Ishikawa (cell line): ENCODE measurements at regions not wholly inside any gene's neighbourhood (a gene's known extent, or its start where the extent isn't known, plus 50 kb on each side); places are given as distances from the start of the nearest gene placed in this dataset.

ENCODE experiments used
- CEBPB ChIP-seq: IDR thresholded peaks from 2 replicates; pipeline ENCODE4 v1.6.1; 2012
- CREB1 ChIP-seq: IDR thresholded peaks from 2 replicates; pipeline ENCODE4 v1.6.1; 2012; ENCODE audit warnings: low read depth
- EP300 ChIP-seq: IDR thresholded peaks from 2 replicates; pipeline ENCODE4 v1.6.1; 2012; ENCODE audit warnings: borderline replicate concordance
- FOXM1 ChIP-seq: IDR thresholded peaks from 2 replicates; pipeline ENCODE4 v1.6.1; 2012; ENCODE audit warnings: low read depth, borderline replicate concordance
- RAD21 ChIP-seq: IDR thresholded peaks from 2 replicates; pipeline ENCODE4 v1.6.1; 2012; ENCODE audit warnings: low read depth
- REST ChIP-seq: IDR thresholded peaks from 2 replicates; pipeline ENCODE4 v1.6.1; 2012; ENCODE audit warnings: low read depth, mild to moderate bottlenecking
- TAF1 ChIP-seq: IDR thresholded peaks from 2 replicates; pipeline ENCODE4 v1.6.1; 2012; ENCODE audit warnings: low read depth, mild to moderate bottlenecking
- TCF12 ChIP-seq: IDR thresholded peaks from 2 replicates; pipeline ENCODE4 v1.6.1; 2012; ENCODE audit warnings: low read depth
- TF ChIP-seq, protein P1 (sequence below): IDR thresholded peaks from 2 replicates; pipeline ENCODE4 v1.6.1; 2012
- TF ChIP-seq, protein P2 (sequence below): IDR thresholded peaks from 2 replicates; pipeline ENCODE4 v1.6.1; 2012

DNA sequence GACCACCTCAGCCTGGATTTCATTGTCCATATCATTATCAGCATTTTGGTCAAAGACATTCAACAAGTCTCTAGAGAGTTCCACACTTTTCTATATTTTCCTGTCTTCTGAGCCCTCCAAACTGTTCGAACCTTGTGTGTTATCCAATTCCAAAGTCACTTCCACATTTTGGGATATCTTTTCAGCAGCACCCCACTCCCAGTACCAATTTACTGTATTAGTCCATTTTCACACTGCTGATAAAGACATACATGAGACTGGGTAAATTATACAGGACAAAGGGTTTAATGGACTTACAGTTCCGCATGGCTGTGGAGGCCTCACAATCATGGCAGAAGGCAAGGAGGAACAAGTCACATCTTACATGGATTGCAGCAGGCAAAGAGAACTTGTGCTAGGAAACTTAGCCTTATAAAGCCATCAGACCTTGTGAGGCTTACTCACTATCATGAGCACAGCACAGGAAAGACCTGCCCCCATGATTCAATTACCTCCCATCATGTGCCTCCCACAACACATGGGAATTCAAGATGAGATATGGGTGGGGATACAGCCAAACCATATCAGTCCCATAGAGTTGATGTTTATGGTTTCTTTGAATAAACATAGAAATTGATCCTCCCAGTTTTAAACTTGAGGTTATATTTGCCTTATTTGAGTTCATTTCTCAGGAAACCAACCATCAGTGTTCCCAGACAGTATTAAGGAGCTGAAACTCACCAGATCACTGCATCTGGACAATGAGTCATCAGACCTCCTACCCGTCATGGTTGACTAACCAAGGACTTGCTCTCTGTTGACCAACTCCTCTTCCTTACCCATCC, 322.7 kb upstream of the DUSP10 start:
- TF ChIP-seq CEBPB = no peak
- no peak for TF ChIP-seq CREB1
- TF ChIP-seq, protein P1, sequence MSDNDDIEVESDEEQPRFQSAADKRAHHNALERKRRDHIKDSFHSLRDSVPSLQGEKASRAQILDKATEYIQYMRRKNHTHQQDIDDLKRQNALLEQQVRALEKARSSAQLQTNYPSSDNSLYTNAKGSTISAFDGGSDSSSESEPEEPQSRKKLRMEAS = no peak
- TF ChIP-seq, protein P2, sequence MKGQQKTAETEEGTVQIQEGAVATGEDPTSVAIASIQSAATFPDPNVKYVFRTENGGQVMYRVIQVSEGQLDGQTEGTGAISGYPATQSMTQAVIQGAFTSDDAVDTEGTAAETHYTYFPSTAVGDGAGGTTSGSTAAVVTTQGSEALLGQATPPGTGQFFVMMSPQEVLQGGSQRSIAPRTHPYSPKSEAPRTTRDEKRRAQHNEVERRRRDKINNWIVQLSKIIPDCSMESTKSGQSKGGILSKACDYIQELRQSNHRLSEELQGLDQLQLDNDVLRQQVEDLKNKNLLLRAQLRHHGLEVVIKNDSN = no peak
- no peak for TF ChIP-seq REST
- no peak for TF ChIP-seq TCF12
- TF ChIP-seq TAF1 = no peak
- no peak for TF ChIP-seq EP300
- no peak for TF ChIP-seq FOXM1
- TF ChIP-seq RAD21 = no peak
